Stimulated activated CD4-positive, alpha-beta T cell treated with anti-CD3 and anti-CD28 coated beads, Interleukin-12 subunit alpha, Interleukin-12 subunit beta, amount 100 ng/mL, for 24 hours (primary cell): ENCODE measurements at regions not wholly inside any gene's neighbourhood (a gene's known extent, or its start where the extent isn't known, plus 50 kb on each side); places are given as distances from the start of the nearest gene placed in this dataset.
"Not testable (repeated sequence)": the region's sequence is repeated elsewhere in the genome, so short reads cannot be mapped to it uniquely, and the experiment has no call there.

Source experiments
- DNase-seq, 2 experiments: peaks; one replicate each; pipeline ENCODE4 v3.0.0-alpha.2; 2020; ENCODE audit warnings: low read depth in 2 of 2

GRCh38 chr21:38112219-38112789, 144.5 kb upstream of the KCNJ15 start:
- DNase-seq = no peak

DNA sequence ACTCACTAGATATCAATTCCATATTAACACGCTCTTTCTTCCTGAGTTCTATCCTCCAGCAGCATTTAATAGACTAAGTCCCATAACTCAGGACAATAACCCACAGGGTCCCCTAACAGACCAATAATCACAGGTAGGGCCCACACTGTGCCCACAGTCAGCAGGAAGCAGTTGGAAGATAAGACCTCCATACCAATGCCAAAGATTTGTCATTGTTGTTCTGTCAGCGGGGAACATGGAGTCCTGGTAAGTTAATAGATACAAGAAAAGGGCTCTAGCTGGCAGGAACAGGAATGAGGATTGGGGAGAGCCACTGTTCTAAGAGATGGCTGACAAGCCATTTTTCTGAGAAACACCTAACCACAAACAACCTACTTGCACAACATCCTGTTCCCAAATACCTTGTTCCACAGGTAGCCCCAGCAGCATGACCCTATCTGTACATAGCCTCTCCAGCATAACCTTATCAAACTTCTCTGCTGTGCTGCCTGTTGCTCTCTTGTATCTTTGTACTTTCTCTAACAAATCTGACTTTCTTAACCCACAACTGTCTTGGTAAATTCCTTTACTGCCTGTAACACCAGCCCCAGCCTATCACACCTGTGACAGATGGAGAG, 142.0 kb upstream of the KCNJ15 start:
- DNase-seq = no peak

GRCh38 chr21:38115870-38116269, 140.9 kb upstream of the KCNJ15 start:
- no peak for DNase-seq

DNA sequence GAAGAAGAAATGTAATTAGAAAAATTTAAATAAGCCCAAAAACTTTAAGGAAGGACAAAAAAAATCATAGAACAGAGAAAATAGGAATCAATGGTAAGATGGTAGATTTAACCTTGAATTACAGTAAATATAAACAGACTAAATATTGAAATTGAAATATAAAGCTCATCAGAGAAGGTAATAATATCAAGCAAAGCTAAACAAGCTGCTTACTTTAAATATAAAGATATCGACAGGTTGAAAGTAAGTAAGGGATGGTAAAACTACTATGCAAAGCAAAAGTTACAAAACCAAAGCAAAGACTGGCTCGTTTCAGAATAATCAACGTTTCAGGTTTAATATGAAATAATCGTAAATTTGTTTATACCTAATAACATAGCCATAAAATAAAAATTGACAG, 137.0 kb upstream of the KCNJ15 start:
- DNase-seq = no peak

DNA sequence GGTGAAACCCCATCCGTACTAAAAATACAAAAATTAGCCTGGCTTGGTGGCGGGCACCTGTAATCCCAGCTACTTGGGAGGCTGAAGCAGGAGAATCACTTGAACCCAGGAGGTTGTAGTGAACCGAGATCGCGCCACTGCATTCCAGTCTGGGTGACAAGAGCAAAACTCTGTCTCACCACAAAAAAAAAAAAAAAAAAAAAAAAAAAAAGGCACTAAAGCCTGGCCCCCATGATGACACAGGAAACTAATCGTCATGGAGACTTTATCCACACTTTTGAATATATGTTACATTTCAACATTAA, 136.2 kb upstream of the KCNJ15 start:
- DNase-seq = not testable (repeated sequence)

- no peak for DNase-seq
These were observed 135.6 kb upstream of the KCNJ15 start for GRCh38 chr21:38120984-38121855.

- no peak for DNase-seq
These were observed 134.7 kb upstream of the KCNJ15 start for GRCh38 chr21:38121888-38122720.

DNA sequence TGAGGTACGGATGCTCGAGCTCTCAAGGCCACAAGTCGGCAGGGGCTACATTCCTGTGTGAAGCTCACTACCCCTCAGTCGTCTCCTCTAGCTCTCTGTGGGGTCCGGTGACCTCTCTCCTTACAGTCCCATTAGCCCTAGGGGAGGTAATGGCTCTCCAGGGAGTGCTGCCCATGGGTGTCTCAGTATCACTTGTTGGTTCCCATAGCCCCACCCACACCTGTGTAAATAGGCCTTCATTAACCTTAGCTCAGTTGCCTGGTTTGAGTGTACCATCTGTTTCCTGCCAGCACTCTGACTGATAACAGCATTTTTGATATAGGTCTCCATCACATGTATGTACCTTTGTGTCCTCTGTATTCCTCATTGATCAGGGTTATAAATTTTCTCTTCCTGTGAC, 133.2 kb upstream of the KCNJ15 start:
- DNase-seq = no peak

DNA sequence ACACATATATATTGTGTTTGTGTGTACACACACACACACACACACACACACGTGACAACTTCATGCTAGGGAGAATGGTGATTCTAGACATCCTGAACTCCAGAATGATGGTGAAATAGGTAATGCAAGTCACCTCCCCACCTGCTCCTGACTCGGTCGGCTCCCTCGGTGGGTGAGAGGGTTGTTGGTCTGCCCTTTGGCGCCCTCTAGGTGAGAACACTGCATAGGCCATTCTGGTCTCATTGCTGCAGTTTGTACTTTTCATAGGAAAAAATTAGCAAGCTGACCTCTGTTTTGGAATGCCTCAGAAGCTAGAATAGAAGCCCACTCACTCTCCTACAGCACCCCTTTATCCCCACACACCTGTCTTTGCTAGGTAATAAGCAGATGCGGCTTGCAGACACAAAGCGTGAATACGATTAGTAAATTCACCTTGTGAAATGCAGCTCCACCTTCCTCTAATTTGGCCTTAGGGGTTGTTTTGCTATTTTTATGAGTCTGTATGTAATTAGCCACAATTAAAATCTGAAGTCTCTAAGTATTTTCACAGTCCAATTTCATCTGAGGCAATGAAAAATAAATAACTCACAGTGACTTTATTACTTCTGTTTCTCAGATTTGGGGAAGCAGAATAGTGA, 130.0 kb upstream of the KCNJ15 start:
- DNase-seq = peak; percentile 5 to 31

GRCh38 chr21:38129711-38130110, 127.1 kb upstream of the KCNJ15 start:
- no peak for DNase-seq

DNA sequence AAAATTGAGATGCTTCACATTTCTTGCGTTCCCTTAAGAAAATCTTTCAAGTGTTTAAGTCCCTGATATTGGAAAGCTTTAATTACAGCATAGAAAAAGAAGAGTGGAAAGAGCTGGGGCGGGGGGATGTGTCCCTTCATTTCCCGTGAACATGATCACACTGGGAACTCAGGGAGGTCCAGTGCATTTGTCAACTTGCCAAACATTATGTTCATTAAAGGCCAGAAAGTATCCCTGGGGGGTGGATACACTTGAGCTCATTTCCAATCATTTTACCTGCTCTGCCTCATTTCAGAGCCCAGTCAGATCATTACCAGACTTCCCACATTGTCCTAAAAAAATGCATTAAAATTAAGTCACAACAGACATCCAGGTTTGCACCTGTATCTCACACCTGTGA, 123.6 kb upstream of the KCNJ15 start:
- DNase-seq = no peak

DNA sequence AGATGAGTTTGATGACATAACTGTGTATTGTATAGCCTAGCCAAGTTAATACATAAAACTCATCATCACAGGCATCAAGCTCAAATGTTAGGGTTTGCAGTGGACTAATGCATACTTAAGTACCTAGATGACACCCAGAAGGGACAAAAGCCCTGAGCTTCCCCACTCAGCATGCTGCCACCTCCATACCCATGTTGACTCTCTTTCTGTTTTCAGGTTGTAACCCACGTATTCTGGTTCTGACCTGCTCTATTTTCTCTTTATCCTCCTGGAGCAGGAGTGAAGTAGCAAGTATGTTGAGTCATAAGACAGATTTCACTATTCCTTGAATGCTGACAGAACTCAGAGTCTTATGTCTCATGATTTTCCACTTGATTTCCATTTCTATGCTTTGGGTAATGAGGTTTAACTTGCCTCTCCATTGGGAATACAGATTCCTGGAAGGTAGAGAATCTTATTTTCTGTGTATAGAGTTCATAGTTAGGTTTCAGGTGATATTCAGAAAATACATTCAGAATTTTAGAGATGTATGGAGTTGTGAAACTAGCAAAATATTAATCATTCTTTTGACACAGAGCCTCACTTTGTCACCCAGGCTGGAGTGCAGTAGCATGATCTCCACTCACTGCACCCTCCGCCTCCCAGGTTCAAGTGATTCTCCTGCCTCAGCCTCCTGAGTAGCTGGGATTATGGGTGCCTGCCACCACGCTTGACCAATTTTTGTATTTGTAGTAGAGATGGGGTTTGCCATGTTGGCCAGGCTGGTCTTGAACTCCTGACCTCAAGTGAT, 122.5 kb upstream of the KCNJ15 start:
- DNase-seq = no peak

DNA sequence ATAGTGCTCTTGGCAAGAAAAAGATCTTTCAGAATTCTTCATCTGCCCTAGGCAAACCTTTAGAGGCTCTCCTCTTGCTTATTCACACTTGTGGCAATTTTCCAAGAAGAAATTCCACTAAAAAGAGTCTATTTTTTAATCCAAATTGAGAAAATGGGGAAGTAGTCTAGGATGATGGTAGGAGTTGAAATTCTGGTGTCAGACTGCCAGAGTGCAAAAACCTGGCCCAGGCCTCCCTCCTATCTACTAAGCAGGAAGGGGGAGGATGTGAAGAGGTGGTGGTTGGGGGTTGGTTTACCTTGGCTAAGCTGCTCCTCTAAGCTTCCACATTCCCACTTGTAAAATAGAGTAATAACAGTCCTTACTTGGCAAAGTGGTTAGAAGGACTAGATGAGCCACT, 120.6 kb upstream of the KCNJ15 start:
- DNase-seq = no peak

DNA sequence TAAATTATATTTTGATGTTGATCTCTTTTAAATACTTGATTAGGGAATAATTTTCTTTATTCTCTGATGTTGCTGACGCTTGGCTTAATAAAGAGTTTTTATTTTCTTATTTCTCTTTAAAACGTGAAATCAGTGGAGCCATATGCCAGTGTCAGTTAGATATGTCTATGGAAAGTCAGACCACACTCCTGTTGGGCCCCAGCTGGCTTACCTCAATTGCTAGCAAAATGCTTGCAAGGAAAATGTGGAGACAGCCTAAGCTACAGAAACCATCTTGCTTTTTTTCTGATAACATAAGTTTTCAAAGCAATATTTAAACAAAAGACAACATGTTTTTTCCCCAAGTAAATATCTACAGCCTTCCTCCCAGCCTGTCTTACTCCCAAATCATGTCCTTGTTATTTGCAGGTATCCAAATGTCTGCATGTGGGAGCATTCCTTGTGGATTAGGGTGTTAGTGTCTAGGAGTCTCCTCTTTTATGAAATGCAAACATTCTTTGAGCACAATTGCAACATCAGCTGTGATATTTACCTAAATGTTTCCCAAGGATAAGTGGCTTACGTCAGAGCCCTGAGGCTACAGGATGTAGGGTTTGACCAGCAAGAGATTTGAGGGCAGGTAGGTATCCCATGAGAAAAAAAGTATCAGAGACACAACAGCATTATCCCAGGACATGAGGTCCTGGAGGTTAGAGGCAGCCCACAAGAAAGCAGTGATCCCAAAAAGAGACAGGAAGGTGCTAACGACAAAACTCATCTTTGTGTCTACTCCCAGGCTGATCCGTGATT, 117.2 kb upstream of the KCNJ15 start:
- no peak for DNase-seq

- DNase-seq = no peak
These were observed 116.4 kb upstream of the KCNJ15 start for GRCh38 chr21:38140207-38140903.

DNA sequence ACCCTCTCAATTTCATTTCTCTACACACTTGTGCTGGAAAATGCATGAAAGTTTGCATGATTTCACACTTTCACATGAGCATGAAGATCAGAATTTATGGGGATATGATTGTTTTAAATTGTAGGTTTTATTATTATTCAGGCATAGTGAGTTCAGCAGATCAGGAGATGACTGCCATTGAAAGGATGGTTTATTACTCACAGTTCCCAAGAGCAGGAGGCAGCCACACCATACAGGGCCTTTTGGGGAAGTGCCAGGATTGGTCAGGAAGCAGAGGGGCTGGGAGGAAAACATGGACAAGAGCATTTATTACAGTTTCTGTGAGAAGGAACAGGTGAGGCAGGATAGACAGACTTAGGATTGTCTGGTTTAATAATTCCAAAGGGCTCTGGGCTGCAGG, 114.6 kb upstream of the KCNJ15 start:
- DNase-seq = no peak

- DNase-seq = no peak
These were observed 112.6 kb upstream of the KCNJ15 start for GRCh38 chr21:38144193-38144592.

GRCh38 chr21:38145104-38145503, 111.7 kb upstream of the KCNJ15 start:
- no peak for DNase-seq

DNA sequence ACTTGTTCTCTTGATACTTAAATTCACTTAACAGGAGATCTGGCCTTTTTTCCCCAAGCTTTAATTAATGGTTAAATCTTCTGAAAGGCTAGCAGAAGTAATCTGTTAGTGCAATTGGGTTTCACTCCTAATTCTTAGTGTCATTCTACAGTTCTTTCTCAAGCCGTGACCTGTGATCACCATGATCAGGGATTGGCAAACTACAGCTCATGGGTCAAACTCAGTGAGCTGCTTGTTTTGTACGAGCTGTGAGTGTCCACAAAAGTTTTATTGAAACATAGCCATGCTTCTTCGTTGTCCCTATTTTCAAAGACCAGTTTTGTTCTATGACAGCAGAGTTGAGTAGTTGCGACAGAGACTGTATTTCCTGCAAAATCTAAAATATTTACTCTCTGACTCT, 109.4 kb upstream of the KCNJ15 start:
- DNase-seq = no peak

DNA sequence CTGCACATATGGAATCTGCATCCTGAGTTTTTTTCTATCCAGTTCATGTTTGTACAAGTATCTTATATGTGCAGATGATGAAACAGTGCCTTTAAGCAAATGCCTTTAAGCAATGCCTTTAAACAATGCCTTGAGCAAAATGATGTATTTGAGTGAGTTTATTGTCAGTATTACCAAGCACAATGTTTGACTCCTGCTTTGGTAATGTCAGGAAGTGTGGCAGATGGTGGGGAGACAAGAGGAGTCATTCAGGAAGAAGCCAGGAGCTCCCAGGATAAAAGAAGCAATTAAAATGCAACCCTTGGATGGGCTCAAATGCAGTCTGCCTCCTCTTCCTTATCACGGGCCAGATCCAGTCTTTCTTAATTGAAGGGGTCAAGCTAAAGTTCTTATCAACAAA, 108.7 kb upstream of the KCNJ15 start:
- no peak for DNase-seq
